Uterus (tissue), 3 donors: ENCODE measurements at regions not wholly inside any gene's neighbourhood (a gene's known extent, or its start where the extent isn't known, plus 50 kb on each side); places are given as distances from the start of the nearest gene placed in this dataset.
"Not testable (repeated sequence)": the region's sequence is repeated elsewhere in the genome, so short reads cannot be mapped to it uniquely, and the experiment has no call there.

Experiments
- DNase-seq, 2 donors: peaks; one replicate each; pipeline ENCODE4 v3.0.0-alpha.2; 2019 to 2020
- H3K27ac ChIP-seq, 2 donors: fragments of 200-600 bp; sonication (generic); 1 replicate in 1 of 2; 2 replicates in 1 of 2; pipeline ENCODE4 v1.5.1; 2016 to 2018
- H3K27me3 ChIP-seq, 2 donors: fragments of 200-600 bp; sonication (generic); one replicate each; pipeline ENCODE4 v1.5.1; 2018 to 2019; ENCODE audit warnings: control low read depth in 1 of 2
- H3K36me3 ChIP-seq, 2 donors: fragments of 200-600 bp; sonication (generic); one replicate each; pipeline ENCODE4 v1.5.1; 2019; ENCODE audit warnings: control low read depth in 1 of 2
- H3K4me1 ChIP-seq, 2 donors: fragments of 200-600 bp; sonication (generic); one replicate each; pipeline ENCODE4 v1.5.1; 2018 to 2019; ENCODE audit warnings: control low read depth in 1 of 2
- H3K4me3 ChIP-seq, 2 donors: fragments of 200-600 bp; sonication (generic); 1 replicate in 1 of 2; 2 replicates in 1 of 2; pipeline ENCODE4 v1.5.1; 2018 to 2019; ENCODE audit warnings: mild to moderate bottlenecking in 1 of 2
- H3K9me3 ChIP-seq, 2 donors: fragments of 200-600 bp; sonication (generic); one replicate each; pipeline ENCODE4 v1.5.1; 2019; ENCODE audit warnings: control low read depth in 1 of 2
- POLR2A ChIP-seq, 2 donors: fragments of 450-650 bp; IDR thresholded peaks; one replicate each; pipeline ENCODE4 v1.6.1; 2016; ENCODE audit warnings: antibody characterized with exemption in 2 of 2, mild to moderate bottlenecking in 1 of 2, moderate library complexity in 1 of 2
- intact Hi-C: fragments of 100-400 bp; cut with DNase I; formaldehyde crosslinking; loops from one replicate; pipeline ENCODE4 v1.15.1; 2023; ENCODE audit warnings: low total_unique reads
- TF ChIP-seq, protein P1 (sequence below), 4 experiments: fragments of 200-600 bp in 2 of 4; fragments of 450-650 bp in 2 of 4; sonication (generic) in 2 of 4; IDR thresholded peaks; one replicate each; pipeline ENCODE4 v1.5.1; 2016 to 2019; ENCODE audit warnings: antibody characterized with exemption in 4 of 4, mild to moderate bottlenecking in 2 of 4, moderate library complexity in 1 of 4
- donor health status: DM: yes; HTN: yes; CAD: no.

- no peak for TF ChIP-seq POLR2A (IDR thresholded peaks at IDR 0.05)
- TF ChIP-seq, protein P1, sequence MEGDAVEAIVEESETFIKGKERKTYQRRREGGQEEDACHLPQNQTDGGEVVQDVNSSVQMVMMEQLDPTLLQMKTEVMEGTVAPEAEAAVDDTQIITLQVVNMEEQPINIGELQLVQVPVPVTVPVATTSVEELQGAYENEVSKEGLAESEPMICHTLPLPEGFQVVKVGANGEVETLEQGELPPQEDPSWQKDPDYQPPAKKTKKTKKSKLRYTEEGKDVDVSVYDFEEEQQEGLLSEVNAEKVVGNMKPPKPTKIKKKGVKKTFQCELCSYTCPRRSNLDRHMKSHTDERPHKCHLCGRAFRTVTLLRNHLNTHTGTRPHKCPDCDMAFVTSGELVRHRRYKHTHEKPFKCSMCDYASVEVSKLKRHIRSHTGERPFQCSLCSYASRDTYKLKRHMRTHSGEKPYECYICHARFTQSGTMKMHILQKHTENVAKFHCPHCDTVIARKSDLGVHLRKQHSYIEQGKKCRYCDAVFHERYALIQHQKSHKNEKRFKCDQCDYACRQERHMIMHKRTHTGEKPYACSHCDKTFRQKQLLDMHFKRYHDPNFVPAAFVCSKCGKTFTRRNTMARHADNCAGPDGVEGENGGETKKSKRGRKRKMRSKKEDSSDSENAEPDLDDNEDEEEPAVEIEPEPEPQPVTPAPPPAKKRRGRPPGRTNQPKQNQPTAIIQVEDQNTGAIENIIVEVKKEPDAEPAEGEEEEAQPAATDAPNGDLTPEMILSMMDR (IDR thresholded peaks at IDR 0.05), result no peak
- intact Hi-C loops, result no loop called here
- no peaks in the 10 kb centered on the region for H3K9me3 ChIP-seq
- H3K27ac ChIP-seq, result no peak overlapping the region
- DNase-seq, result no peak
- no peaks in the 10 kb centered on the region for H3K36me3 ChIP-seq
- H3K27me3 ChIP-seq, result no peaks in the 10 kb centered on the region
- no peaks in the 10 kb centered on the region for H3K4me1 ChIP-seq
- no peak overlapping the region for H3K4me3 ChIP-seq
Observed at GRCh38 chr10:57562211-57562610, 705.5 kb downstream of the IPMK start.

DNA sequence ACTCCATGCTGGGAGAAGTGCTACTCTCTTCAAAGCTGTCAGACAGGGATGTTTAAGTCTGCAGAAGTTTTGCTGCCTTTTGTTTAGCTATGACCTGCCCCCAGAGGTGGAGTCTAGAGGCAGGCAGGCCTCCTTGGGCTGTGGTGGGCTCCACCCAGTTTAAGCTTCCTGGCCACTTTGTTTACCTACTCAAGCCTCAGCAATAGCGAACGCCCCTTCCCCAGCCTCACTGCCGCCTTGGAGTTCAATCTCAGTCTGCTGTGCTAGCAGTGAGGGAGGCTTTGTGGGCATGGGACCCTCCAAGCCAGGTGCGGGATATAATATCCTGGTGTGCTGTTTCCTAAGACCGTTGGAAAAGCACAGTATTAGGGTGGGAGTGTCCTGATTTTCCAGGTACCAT is 715.9 kb downstream of the IPMK start:
- H3K9me3 ChIP-seq, result not testable (repeated sequence)

GRCh38 chr10:57535306-57535705 is 732.4 kb downstream of the IPMK start:
- Histone ChIP-seq H3K9me3 (no peaks in the 10 kb centered on the region), H3K36me3 (no peaks in the 10 kb centered on the region), H3K27ac (no peak overlapping the region), H3K27me3 (no peaks in the 10 kb centered on the region), H3K4me1 (no peaks in the 10 kb centered on the region), H3K4me3 (no peak overlapping the region)
- intact Hi-C loops, result no loop called here
- DNase-seq, result no peak
- TF ChIP-seq, protein P1 (IDR thresholded peaks at IDR 0.05), result no peak

More for the DNA sequence above, 715.9 kb downstream of the IPMK start:
- H3K36me3 ChIP-seq, intact Hi-C loops, H3K4me1 ChIP-seq, H3K27me3 ChIP-seq, DNase-seq, H3K27ac ChIP-seq, H3K4me3 ChIP-seq: not testable (repeated sequence)

GRCh38 chr10:57513637-57514036 is 754.1 kb downstream of the IPMK start:
- Histone ChIP-seq H3K9me3 (no peaks in the 10 kb centered on the region), H3K36me3 (no peaks in the 10 kb centered on the region), H3K27ac (no peak overlapping the region), H3K4me1 (no peaks in the 10 kb centered on the region), H3K27me3 (no peaks in the 10 kb centered on the region), H3K4me3 (no peak overlapping the region)
- no peak for TF ChIP-seq POLR2A (IDR thresholded peaks at IDR 0.05)
- TF ChIP-seq, protein P1 (IDR thresholded peaks at IDR 0.05), result no peak
- intact Hi-C loops, result no loop called here
- DNase-seq, result no peak

DNA sequence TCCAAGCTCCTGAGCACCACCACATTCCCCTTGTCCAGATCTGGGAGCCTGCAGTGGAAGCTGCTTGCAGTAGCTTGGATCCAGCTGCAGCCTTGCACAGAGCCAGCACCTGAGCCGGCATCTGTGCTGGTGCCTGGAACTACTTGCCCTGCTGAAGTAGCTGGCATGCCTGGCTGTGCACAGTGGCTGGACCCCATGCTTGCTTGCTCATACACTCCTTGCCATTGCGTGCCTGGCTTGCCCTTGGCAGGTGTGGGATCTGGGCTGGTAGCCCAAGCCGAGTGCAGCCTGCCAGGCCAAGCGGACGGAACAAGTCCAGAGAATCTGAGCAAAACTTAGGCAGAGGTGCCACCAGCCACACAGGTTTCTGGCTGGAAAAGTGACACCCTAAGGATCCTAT is 759.9 kb downstream of the IPMK start:
- no peak overlapping the region for H3K27ac ChIP-seq
- intact Hi-C loops, result no loop called here
- TF ChIP-seq, protein P1 (IDR thresholded peaks at IDR 0.05), result no peak
- no peak for TF ChIP-seq POLR2A (IDR thresholded peaks at IDR 0.05)
- H3K4me1 ChIP-seq, result no peaks in the 10 kb centered on the region
- no peak overlapping the region for H3K4me3 ChIP-seq
- H3K27me3 ChIP-seq, result no peaks in the 10 kb centered on the region
- no peak for DNase-seq
- H3K9me3 ChIP-seq, result no peaks in the 10 kb centered on the region
- no peaks in the 10 kb centered on the region for H3K36me3 ChIP-seq

DNA sequence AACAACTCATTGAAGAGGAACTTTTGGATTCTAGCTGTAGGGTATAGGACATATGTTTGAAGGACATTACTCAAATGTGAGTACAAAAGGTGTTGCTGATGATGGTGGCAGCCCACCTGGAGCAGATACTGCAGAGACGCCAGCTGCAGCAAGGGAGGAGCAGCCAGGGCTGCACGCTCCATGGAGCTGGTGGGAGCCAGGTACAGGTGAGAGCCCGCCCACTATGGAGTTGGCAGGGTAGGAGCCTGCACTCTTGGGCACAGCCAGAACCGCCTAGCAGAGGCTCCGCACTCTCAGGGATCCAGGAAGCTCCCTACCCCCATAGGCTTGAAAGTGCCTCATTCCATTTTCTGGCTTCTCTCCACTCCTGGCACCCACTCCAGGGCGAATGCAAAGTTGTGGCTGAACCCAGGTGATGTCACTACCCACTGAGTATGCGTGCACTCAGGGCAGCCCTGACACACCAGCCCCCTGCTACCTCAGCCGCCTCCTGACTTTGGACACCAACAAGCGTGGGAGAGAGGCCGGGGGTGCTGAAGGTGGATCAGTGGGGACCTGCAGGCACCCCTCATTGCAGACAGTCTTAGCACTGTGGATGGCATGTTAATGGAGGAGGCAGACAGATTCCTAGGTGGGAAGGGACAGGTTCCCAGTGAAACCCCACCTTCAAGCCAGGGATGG is 761.1 kb downstream of the IPMK start:
- TF ChIP-seq, protein P1 (IDR thresholded peaks at IDR 0.05), result no peak
- TF ChIP-seq POLR2A (IDR thresholded peaks at IDR 0.05), result no peak
- Histone ChIP-seq H3K27me3 (no peaks in the 10 kb centered on the region), H3K27ac (no peak overlapping the region), H3K36me3 (no peaks in the 10 kb centered on the region), H3K9me3 (no peaks in the 10 kb centered on the region), H3K4me1 (no peaks in the 10 kb centered on the region), H3K4me3 (no peak overlapping the region)
- intact Hi-C loops, result no loop called here
- DNase-seq, result no peak
